DND-41 (cell line): ENCODE measurements at regions not wholly inside any gene's neighbourhood (a gene's known extent, or its start where the extent isn't known, plus 50 kb on each side); places are given as distances from the start of the nearest gene placed in this dataset.

Experiments
- CTCF ChIP-seq: IDR thresholded peaks from 2 replicates; pipeline ENCODE4 v1.5.1; 2012; ENCODE audit warnings: borderline replicate concordance, low read length, moderate library complexity, mild to moderate bottlenecking; ENCODE audit not compliant: poor library complexity, severe bottlenecking; ENCODE audit errors: extremely low read depth
- EZH2 ChIP-seq: IDR thresholded peaks from 3 replicates; pipeline ENCODE4 v1.6.1; 2012; ENCODE audit warnings: borderline replicate concordance, low read depth, mild to moderate bottlenecking, moderate library complexity, low read length, inconsistent platforms; ENCODE audit not compliant: severe bottlenecking

GRCh38 chr10:120368927-120369326 is 88.1 kb upstream of the PLPP4 start:
- TF ChIP-seq CTCF: no peak
- TF ChIP-seq EZH2: no peak
